Lung (tissue), 11 donors: ENCODE measurements at regions not wholly inside any gene's neighbourhood (a gene's known extent, or its start where the extent isn't known, plus 50 kb on each side); places are given as distances from the start of the nearest gene placed in this dataset.

Experiments used
- ATAC-seq: fragments of 200-7000 bp; cut with Tn5 transposase; one replicate; pipeline ENCODE4 v1.9.1; 2020; ENCODE audit warnings: moderate number of reproducible peaks; ENCODE audit not compliant: insufficient read depth, low FRiP score
- DNase-seq, 3 donors: peaks; one replicate each; pipeline ENCODE4 v3.0.0-alpha.2; 2013 to 2017
- H3K27ac ChIP-seq, 2 donors: one replicate each; pipeline ENCODE4 v1.5.1; 2013; ENCODE audit warnings: mild to moderate bottlenecking in 2 of 2, moderate library complexity in 2 of 2, control low read depth in 1 of 2, inconsistent platforms in 1 of 2, low read depth in 1 of 2, low read length in 1 of 2
- H3K27me3 ChIP-seq, 3 donors: one replicate each; pipeline ENCODE4 v1.5.1; 2013; ENCODE audit warnings: low read length in 2 of 3; ENCODE audit not compliant: control insufficient read depth in 3 of 3, insufficient read depth in 3 of 3
- H3K36me3 ChIP-seq, 4 donors: one replicate each; pipeline ENCODE4 v1.5.1; 2013; ENCODE audit warnings: low read length in 4 of 4, mild to moderate bottlenecking in 1 of 4, moderate library complexity in 1 of 4; ENCODE audit not compliant: control insufficient read depth in 4 of 4, insufficient read depth in 4 of 4
- H3K4me1 ChIP-seq, 5 donors: one replicate each; pipeline ENCODE4 v1.5.1; 2013; ENCODE audit warnings: low read length in 5 of 5, mild to moderate bottlenecking in 2 of 5, moderate library complexity in 1 of 5; ENCODE audit not compliant: control insufficient read depth in 5 of 5, insufficient read depth in 5 of 5
- H3K4me3 ChIP-seq: one replicate; pipeline ENCODE4 v1.5.1; 2013; ENCODE audit warnings: mild to moderate bottlenecking, control low read depth, moderate library complexity
- H3K9ac ChIP-seq, 2 donors: one replicate each; pipeline ENCODE4 v1.5.1; 2013; ENCODE audit warnings: low read length in 2 of 2, control low read depth in 1 of 2; ENCODE audit not compliant: insufficient read depth in 1 of 2
- H3K9me3 ChIP-seq, 4 donors: one replicate each; pipeline ENCODE4 v1.5.1; 2013; ENCODE audit warnings: low read length in 3 of 4, mild to moderate bottlenecking in 1 of 4, moderate library complexity in 1 of 4; ENCODE audit not compliant: control insufficient read depth in 4 of 4, insufficient read depth in 3 of 4
- CTCF ChIP-seq: IDR thresholded peaks from 2 replicates; pipeline ENCODE4 v1.5.1; 2012; ENCODE audit warnings: mild to moderate bottlenecking; ENCODE audit errors: control extremely low read depth, extremely low read depth
- WGBS, 2 donors: extraction: QIAGEN DNeasy Blood & Tissue Kit; methylation state at CpG; one replicate each; pipeline ENCODE4 v1.1.7; 2013; 5-methylcytosine and 5-hydroxymethylcytosine counted together
- donor health status: control.
- donor health status: control.
- donor health status: Bipolar disorder and iron deficiency.
- donor health status: healthy.
- donor health status: DM: yes; HTN: yes; CAD: no.

GRCh38 chr10:112884179-112884504 lies 65.9 kb upstream of the TCF7L2 start:
- ATAC-seq (no peak), DNase-seq (no peak)
- no peaks in the 10 kb centered on the region for H3K4me1 ChIP-seq
- no peak overlapping the region for H3K27ac ChIP-seq
- no peaks in the 10 kb centered on the region for H3K36me3 ChIP-seq
- H3K9ac ChIP-seq: no peak overlapping the region
- TF ChIP-seq CTCF: no peak
- no peak overlapping the region for H3K4me3 ChIP-seq
- H3K27me3 ChIP-seq: no peaks in the 10 kb centered on the region
- no peaks in the 10 kb centered on the region for H3K9me3 ChIP-seq

- no peak overlapping the region for H3K27ac ChIP-seq
- H3K4me3 ChIP-seq: no peak overlapping the region
- H3K36me3 ChIP-seq: no peaks in the 10 kb centered on the region
- TF ChIP-seq CTCF: no peak
- DNase-seq (no peak), ATAC-seq (no peak)
- peaks cover 0 to 2% (median 0%) of the 10 kb centered on the region in 4 donors for H3K9me3 ChIP-seq
- 90 to 91% methylated on average over 4 of the region's 4 CpGs for WGBS, 2 donors
- no peaks in the 10 kb centered on the region for H3K27me3 ChIP-seq
- no peaks in the 10 kb centered on the region for H3K4me1 ChIP-seq
- no peak overlapping the region for H3K9ac ChIP-seq
These were observed 63.6 kb upstream of the TCF7L2 start for GRCh38 chr10:112886463-112886862.

DNA sequence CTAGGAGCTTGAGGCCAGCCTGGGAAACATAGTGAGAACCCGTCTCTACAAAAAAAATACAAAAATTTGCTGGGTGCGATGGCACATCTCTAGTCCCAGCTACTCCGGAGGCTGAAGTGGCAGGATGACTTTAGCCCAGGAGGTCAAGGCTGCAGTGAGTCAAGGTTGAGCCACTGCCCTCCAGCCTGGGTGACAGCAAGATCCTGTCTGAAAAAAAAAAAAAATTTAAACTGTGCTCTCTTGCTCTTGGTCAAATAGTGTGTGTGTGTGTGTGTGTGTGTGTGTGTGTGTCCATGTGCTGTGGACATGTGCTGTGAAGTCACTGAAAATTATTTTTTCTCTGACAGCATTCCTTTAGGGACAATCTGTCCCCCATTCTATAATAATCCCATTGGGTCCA lies 62.1 kb upstream of the TCF7L2 start:
- no peaks in the 10 kb centered on the region for H3K4me1 ChIP-seq
- ATAC-seq: no peak
- no peak overlapping the region for H3K9ac ChIP-seq
- no peak for DNase-seq
- no peak overlapping the region for H3K4me3 ChIP-seq
- WGBS, 2 donors: 91% methylated on average over 3 of the region's 3 CpGs
- no peaks in the 10 kb centered on the region for H3K27me3 ChIP-seq
- H3K36me3 ChIP-seq: no peaks in the 10 kb centered on the region
- peaks cover 0 to 2% (median 0%) of the 10 kb centered on the region in 4 donors for H3K9me3 ChIP-seq
- H3K27ac ChIP-seq: no peak overlapping the region
- TF ChIP-seq CTCF: no peak

DNA sequence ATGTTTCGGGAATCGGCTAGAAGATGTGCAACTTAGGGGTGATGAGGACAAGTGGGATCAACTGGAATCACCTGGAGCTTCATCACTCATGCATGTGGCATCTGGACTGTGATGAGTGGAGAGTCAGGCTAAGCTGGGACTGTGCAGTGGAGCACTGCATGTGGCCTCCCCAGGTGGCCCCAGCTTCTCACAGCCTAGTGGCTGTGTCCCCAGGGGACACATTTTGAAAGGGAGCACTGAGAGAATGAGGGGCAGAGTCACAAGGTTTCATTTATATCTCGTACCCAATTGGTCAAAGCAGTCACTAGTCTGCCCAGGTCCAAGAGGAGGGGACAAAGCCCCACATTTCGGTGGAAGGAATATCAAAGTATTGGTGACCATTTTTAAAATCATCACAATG lies 54.8 kb upstream of the TCF7L2 start:
- WGBS, 2 donors: 95 to 97% methylated on average over 4 of the region's 4 CpGs
- Histone ChIP-seq H3K9ac (no peak overlapping the region), H3K27me3 (no peaks in the 10 kb centered on the region), H3K9me3 (peaks cover 0 to 2% (median 0%) of the 10 kb centered on the region in 4 donors), H3K4me1 (peaks cover 0 to 12% (median 0%) of the 10 kb centered on the region in 5 donors), H3K4me3 (no peak overlapping the region), H3K27ac (no peak overlapping the region), H3K36me3 (no peaks in the 10 kb centered on the region)
- no peak for TF ChIP-seq CTCF
- DNase-seq (no peak), ATAC-seq (no peak)
